ENCODE measurements at regions not wholly inside any gene's neighbourhood (a gene's known extent, or its start where the extent isn't known, plus 50 kb on each side); places are given as distances from the start of the nearest gene placed in this dataset.

DNA sequence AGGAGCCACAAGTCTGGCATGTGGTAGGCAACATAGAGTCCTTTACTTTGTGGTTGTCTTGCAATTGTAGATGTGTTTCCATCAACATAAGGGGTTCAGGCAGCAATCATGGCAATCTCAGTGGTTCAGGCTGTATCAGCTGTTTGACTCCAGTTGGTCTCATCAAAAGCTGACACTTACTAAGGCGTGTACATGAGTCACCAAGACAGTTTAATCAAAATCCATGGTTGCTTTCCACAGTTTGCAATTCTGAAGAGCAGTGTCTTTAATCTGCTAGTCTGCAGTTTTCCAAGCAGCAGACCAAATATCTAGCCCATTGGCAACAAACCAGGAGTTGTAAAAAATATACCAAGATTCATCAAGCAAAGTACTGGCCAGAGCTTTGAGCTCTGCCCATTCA lies 210.2 kb downstream of the MDFIC start:
- WGBS, 2 experiments (ENCODE audit: insufficient coverage in 1 of 2, insufficient read length in 1 of 2) = 92 to 93% methylated on average over 1 of the region's 1 CpG
- H3K36me3 ChIP-seq (ENCODE audit: control insufficient read depth, insufficient read depth, low read length) = no peaks in the 10 kb centered on the region
- no peaks in the 10 kb centered on the region for H3K27me3 Mint-ChIP-seq (ENCODE audit: insufficient read depth)
- no peak for DNase-seq
- H3K27ac ChIP-seq (ENCODE audit: low read depth, low read length) = no peak overlapping the region
- H3K36me3 Mint-ChIP-seq (ENCODE audit: low read depth) = no peaks in the 10 kb centered on the region
- peaks cover 2% of the 10 kb centered on the region for H3K4me1 ChIP-seq (ENCODE audit: control insufficient read depth, insufficient read depth, low read length)
- H3K4me3 ChIP-seq (ENCODE audit: low read length) = no peak overlapping the region
- no peak overlapping the region for H3K27ac Mint-ChIP-seq
- no peak overlapping the region for H3K9ac ChIP-seq (ENCODE audit: extremely low read depth, low read length, poor library complexity, severe bottlenecking)
- TF ChIP-seq, protein P1, sequence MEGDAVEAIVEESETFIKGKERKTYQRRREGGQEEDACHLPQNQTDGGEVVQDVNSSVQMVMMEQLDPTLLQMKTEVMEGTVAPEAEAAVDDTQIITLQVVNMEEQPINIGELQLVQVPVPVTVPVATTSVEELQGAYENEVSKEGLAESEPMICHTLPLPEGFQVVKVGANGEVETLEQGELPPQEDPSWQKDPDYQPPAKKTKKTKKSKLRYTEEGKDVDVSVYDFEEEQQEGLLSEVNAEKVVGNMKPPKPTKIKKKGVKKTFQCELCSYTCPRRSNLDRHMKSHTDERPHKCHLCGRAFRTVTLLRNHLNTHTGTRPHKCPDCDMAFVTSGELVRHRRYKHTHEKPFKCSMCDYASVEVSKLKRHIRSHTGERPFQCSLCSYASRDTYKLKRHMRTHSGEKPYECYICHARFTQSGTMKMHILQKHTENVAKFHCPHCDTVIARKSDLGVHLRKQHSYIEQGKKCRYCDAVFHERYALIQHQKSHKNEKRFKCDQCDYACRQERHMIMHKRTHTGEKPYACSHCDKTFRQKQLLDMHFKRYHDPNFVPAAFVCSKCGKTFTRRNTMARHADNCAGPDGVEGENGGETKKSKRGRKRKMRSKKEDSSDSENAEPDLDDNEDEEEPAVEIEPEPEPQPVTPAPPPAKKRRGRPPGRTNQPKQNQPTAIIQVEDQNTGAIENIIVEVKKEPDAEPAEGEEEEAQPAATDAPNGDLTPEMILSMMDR (conservative IDR thresholded peaks at IDR 0.05) = no peak
- H3K27me3 ChIP-seq (ENCODE audit: control insufficient read depth, insufficient read depth, low read length, poor library complexity, severe bottlenecking) = no peaks in the 10 kb centered on the region
- no peak overlapping the region for H3K4me3 Mint-ChIP-seq
- no peaks in the 10 kb centered on the region for H3K9me3 Mint-ChIP-seq
- peaks cover 3% of the 10 kb centered on the region for H3K4me1 Mint-ChIP-seq
- H3K9me3 ChIP-seq (ENCODE audit: control insufficient read depth, low read length) = no peaks in the 10 kb centered on the region

DNA sequence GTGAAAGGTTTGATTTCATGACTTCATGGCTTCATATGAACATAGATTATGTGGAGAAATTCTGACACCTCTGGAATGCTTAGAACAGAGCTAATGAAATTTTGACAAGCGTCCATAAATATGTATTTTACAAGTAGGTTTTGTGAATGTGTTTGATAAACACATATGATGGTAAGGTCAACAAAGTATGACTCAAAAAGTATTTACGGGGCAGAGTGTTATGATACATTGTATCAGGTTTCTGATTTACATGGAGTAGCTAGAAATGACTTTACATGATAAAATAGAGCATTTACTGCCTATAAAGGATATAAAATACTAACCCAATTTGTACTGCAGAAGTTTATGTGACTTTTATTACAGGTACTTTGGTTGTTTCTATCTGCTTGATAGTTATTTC lies 206.3 kb downstream of the MDFIC start:
- Histone ChIP-seq H3K27me3 (ENCODE audit: control insufficient read depth, insufficient read depth, low read length, poor library complexity, severe bottlenecking) (no peaks in the 10 kb centered on the region), H3K4me3 (ENCODE audit: low read length) (no peak overlapping the region), H3K9ac (ENCODE audit: extremely low read depth, low read length, poor library complexity, severe bottlenecking) (no peak overlapping the region), H3K4me1 (ENCODE audit: control insufficient read depth, insufficient read depth, low read length) (peaks cover 5% of the 10 kb centered on the region), H3K9me3 (ENCODE audit: control insufficient read depth, low read length) (no peaks in the 10 kb centered on the region), H3K36me3 (ENCODE audit: control insufficient read depth, insufficient read depth, low read length) (no peaks in the 10 kb centered on the region), H3K27ac (ENCODE audit: low read depth, low read length) (no peak overlapping the region)
- Mint-ChIP-seq H3K36me3 (ENCODE audit: low read depth) (no peaks in the 10 kb centered on the region), H3K27me3 (ENCODE audit: insufficient read depth) (no peaks in the 10 kb centered on the region), H3K27ac (no peak overlapping the region), H3K4me3 (no peak overlapping the region), H3K9me3 (no peaks in the 10 kb centered on the region), H3K4me1 (peaks cover 3% of the 10 kb centered on the region)
- no peak for DNase-seq
- TF ChIP-seq, protein P1 (conservative IDR thresholded peaks at IDR 0.05) = no peak
- 94 to 100% methylated on average over 1 to 2 of the region's 2 CpGs for WGBS, 2 experiments (ENCODE audit: insufficient coverage in 1 of 2, insufficient read length in 1 of 2)

DNA sequence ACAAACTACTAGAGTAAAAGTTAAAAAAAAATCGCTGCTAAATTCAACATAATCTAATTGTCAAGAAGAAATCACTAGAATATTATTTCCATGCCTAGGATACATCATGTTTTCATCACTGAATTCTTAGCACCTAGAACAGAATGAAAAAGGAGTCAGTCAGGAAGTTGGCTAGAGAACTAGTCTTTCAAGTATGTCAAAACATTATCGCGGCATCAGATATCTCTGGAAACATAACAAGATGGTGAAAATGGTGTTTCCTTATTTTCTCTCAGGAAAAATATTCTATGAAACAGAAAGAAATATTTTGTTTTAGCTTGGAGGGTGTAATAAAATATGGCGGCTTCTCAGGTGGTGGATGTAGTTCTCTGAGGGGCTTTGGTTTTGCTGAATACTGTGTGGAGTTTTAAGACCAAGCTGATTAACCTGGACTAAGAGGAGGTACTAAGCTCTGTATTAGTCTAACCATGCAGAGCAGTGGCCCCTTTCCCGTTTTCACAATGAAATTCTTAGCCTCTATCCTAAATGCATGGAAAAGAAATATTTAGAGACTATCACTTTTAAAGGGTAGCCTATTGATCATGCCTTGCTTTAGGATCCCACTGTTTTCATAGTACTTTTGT lies 205.6 kb downstream of the MDFIC start:
- Mint-ChIP-seq H3K27ac (no peak overlapping the region), H3K9me3 (no peaks in the 10 kb centered on the region), H3K4me1 (peaks cover 9% of the 10 kb centered on the region), H3K27me3 (ENCODE audit: insufficient read depth) (no peaks in the 10 kb centered on the region), H3K36me3 (ENCODE audit: low read depth) (no peaks in the 10 kb centered on the region), H3K4me3 (no peak overlapping the region)
- WGBS, 2 experiments (ENCODE audit: insufficient coverage in 1 of 2, insufficient read length in 1 of 2) = 93 to 100% methylated on average over 2 to 5 of the region's 5 CpGs
- DNase-seq = no peak
- Histone ChIP-seq H3K9ac (ENCODE audit: extremely low read depth, low read length, poor library complexity, severe bottlenecking) (no peak overlapping the region), H3K9me3 (ENCODE audit: control insufficient read depth, low read length) (no peaks in the 10 kb centered on the region), H3K4me3 (ENCODE audit: low read length) (no peak overlapping the region), H3K36me3 (ENCODE audit: control insufficient read depth, insufficient read depth, low read length) (no peaks in the 10 kb centered on the region), H3K27ac (ENCODE audit: low read depth, low read length) (no peak overlapping the region), H3K27me3 (ENCODE audit: control insufficient read depth, insufficient read depth, low read length, poor library complexity, severe bottlenecking) (no peaks in the 10 kb centered on the region), H3K4me1 (ENCODE audit: control insufficient read depth, insufficient read depth, low read length) (peaks cover 11% of the 10 kb centered on the region)
- TF ChIP-seq, protein P1 (conservative IDR thresholded peaks at IDR 0.05) = no peak

All from endodermal cell (in vitro differentiated cells).